Myocyte (in vitro differentiated cells): ENCODE measurements at regions not wholly inside any gene's neighbourhood (a gene's known extent, or its start where the extent isn't known, plus 50 kb on each side); places are given as distances from the start of the nearest gene placed in this dataset.
"Not testable (repeated sequence)": the region's sequence is repeated elsewhere in the genome, so short reads cannot be mapped to it uniquely, and the experiment has no call there.

ENCODE experiments used
- DNase-seq: peaks from one replicate; pipeline ENCODE4 v3.0.0-alpha.2; 2012; ENCODE audit warnings: low read depth

- DNase-seq, result no peak
These were observed 400.2 kb downstream of the TMEM121 start for GRCh38 chr14:105926373-105927095.

- DNase-seq, result no peak
These were observed 401.0 kb downstream of the TMEM121 start for GRCh38 chr14:105927096-105928060.

GRCh38 chr14:105928171-105929111, 402.1 kb downstream of the TMEM121 start:
- DNase-seq, result not testable (repeated sequence)

- no peak for DNase-seq
These were observed 403.1 kb downstream of the TMEM121 start for GRCh38 chr14:105929327-105930081.

GRCh38 chr14:105930572-105930971, 404.2 kb downstream of the TMEM121 start:
- DNase-seq, result no peak

- no peak for DNase-seq
These were observed 405.6 kb downstream of the TMEM121 start for GRCh38 chr14:105931808-105932483.

- no peak for DNase-seq
These were observed 406.9 kb downstream of the TMEM121 start for GRCh38 chr14:105933238-105933637.

GRCh38 chr14:105935384-105935783, 409.0 kb downstream of the TMEM121 start:
- no peak for DNase-seq

- DNase-seq, result no peak
These were observed 411.1 kb downstream of the TMEM121 start for GRCh38 chr14:105937253-105938054.

- DNase-seq, result no peak
These were observed 411.9 kb downstream of the TMEM121 start for GRCh38 chr14:105938055-105938863.

- DNase-seq, result no peak
These were observed 412.6 kb downstream of the TMEM121 start for GRCh38 chr14:105938959-105939358.

GRCh38 chr14:105939810-105940508, 413.6 kb downstream of the TMEM121 start:
- DNase-seq, result no peak

GRCh38 chr14:105940534-105941225, 414.3 kb downstream of the TMEM121 start:
- no peak for DNase-seq

- DNase-seq, result no peak
These were observed 415.1 kb downstream of the TMEM121 start for GRCh38 chr14:105941226-105942166.

- not testable (repeated sequence) for DNase-seq
These were observed 416.3 kb downstream of the TMEM121 start for GRCh38 chr14:105942725-105943124.
